Psoas muscle (tissue), 7 donors: ENCODE measurements at regions not wholly inside any gene's neighbourhood (a gene's known extent, or its start where the extent isn't known, plus 50 kb on each side); places are given as distances from the start of the nearest gene placed in this dataset.

Source experiments
- ATAC-seq, 4 donors: fragments of 200-7000 bp; cut with Tn5 transposase; one replicate each; pipeline ENCODE4 v1.9.1; 2020; ENCODE audit warnings: moderate library complexity in 3 of 4, mild to moderate bottlenecking in 2 of 4
- DNase-seq, 2 donors: peaks; one replicate each; pipeline ENCODE4 v3.0.0-alpha.2; 2020
- H3K27ac ChIP-seq: fragments of 200-600 bp; one replicate; pipeline ENCODE4 v1.8.0; 2022
- H3K27me3 ChIP-seq, 3 donors: fragments of 200-600 bp in 1 of 3; one replicate each; pipeline versions ENCODE4 v1.6.1 to v1.8.0; 2013 to 2022; ENCODE audit warnings: low read length in 2 of 3, mild to moderate bottlenecking in 2 of 3, moderate library complexity in 1 of 3; ENCODE audit not compliant: insufficient read depth in 3 of 3
- H3K36me3 ChIP-seq, 2 donors: fragments of 200-600 bp in 1 of 2; one replicate each; pipeline versions ENCODE4 v1.6.1 to v1.8.0; 2013 to 2022; ENCODE audit warnings: low read depth in 1 of 2, mild to moderate bottlenecking in 1 of 2, moderate library complexity in 1 of 2; ENCODE audit not compliant: insufficient read depth in 1 of 2
- H3K4me1 ChIP-seq: fragments of 200-600 bp; one replicate; pipeline ENCODE4 v1.8.0; 2022
- H3K4me3 ChIP-seq: fragments of 200-600 bp; one replicate; pipeline ENCODE4 v1.8.0; 2022; ENCODE audit warnings: mild to moderate bottlenecking
- H3K9me3 ChIP-seq: fragments of 200-600 bp; one replicate; pipeline ENCODE4 v1.8.0; 2022
- CTCF ChIP-seq: fragments of 200-600 bp; IDR thresholded peaks from one replicate; pipeline ENCODE4 v1.8.0; 2022; ENCODE audit warnings: antibody characterized with exemption
- WGBS, 3 donors: extraction: QIAGEN DNeasy Blood & Tissue Kit; methylation state at CpG; one replicate each; pipeline versions ENCODE4 v1.1.6 to v1.1.7; 2013; 5-methylcytosine and 5-hydroxymethylcytosine counted together
- intact Hi-C, 2 donors: fragments of 100-400 bp; cut with DNase I; formaldehyde crosslinking; loops; one replicate each; pipeline versions ENCODE4 v1.11.0 to v1.14.2; 2022
- donor health status: healthy with polysubstance abuse.
- donor health status: DM: no; HTN: no; CAD: no; lungs with moderate emphysema.
- donor health status: Bipolar disorder and iron deficiency.
- donor health status: healthy.
- donor health status: DM: yes; HTN: yes; CAD: no.
- donor health status: DM: no; HTN: no; CAD: no.
- donor health status: DM: yes; HTN: yes; CAD: no.

GRCh38 chr12:102653406-102653805 lies 173.0 kb upstream of the IGF1 start:
- intact Hi-C loops, result no loop called here
- no peak for ATAC-seq
- H3K9me3 ChIP-seq, result no peaks in the 10 kb centered on the region
- no peak overlapping the region for H3K4me3 ChIP-seq
- WGBS, 3 donors, result 58 to 79% (median 63%) methylated on average over 2 of the region's 2 CpGs
- H3K4me1 ChIP-seq, result no peaks in the 10 kb centered on the region
- H3K27me3 ChIP-seq, result no peaks in the 10 kb centered on the region
- TF ChIP-seq CTCF, result no peak
- H3K36me3 ChIP-seq, result no peaks in the 10 kb centered on the region
- no peak for DNase-seq
- no peak overlapping the region for H3K27ac ChIP-seq

GRCh38 chr12:102652645-102653313 lies 172.4 kb upstream of the IGF1 start:
- no peak for TF ChIP-seq CTCF
- ATAC-seq, result no peak
- WGBS, 3 donors, result 84 to 88% (median 86%) methylated on average over 4 of the region's 4 CpGs
- Histone ChIP-seq H3K4me3 (no peak overlapping the region), H3K36me3 (no peaks in the 10 kb centered on the region), H3K4me1 (no peaks in the 10 kb centered on the region), H3K27me3 (no peaks in the 10 kb centered on the region), H3K27ac (no peak overlapping the region), H3K9me3 (no peaks in the 10 kb centered on the region)
- DNase-seq, result no peak
- intact Hi-C loops, result no loop called here

- no peak for TF ChIP-seq CTCF
- Histone ChIP-seq H3K27ac (no peak overlapping the region), H3K9me3 (no peaks in the 10 kb centered on the region), H3K4me1 (no peaks in the 10 kb centered on the region), H3K36me3 (no peaks in the 10 kb centered on the region), H3K4me3 (no peak overlapping the region), H3K27me3 (no peaks in the 10 kb centered on the region)
- DNase-seq, result no peak
- intact Hi-C loops, result no loop called here
- WGBS, 3 donors, result 91 to 95% (median 94%) methylated on average over 1 of the region's 1 CpG
- no peak for ATAC-seq
Observed at GRCh38 chr12:102645968-102646367, 165.6 kb upstream of the IGF1 start.

- peaks cover 6% of the 10 kb centered on the region for H3K9me3 ChIP-seq
- no peak for DNase-seq
- no peak overlapping the region for H3K4me3 ChIP-seq
- TF ChIP-seq CTCF, result no peak
- H3K27ac ChIP-seq, result no peak overlapping the region
- no peaks in the 10 kb centered on the region for H3K27me3 ChIP-seq
- H3K4me1 ChIP-seq, result no peaks in the 10 kb centered on the region
- ATAC-seq, result no peak
- intact Hi-C loops, result no loop called here
- WGBS, 3 donors, result 30 to 74% (median 45%) methylated on average over 2 of the region's 2 CpGs
- no peaks in the 10 kb centered on the region for H3K36me3 ChIP-seq
Observed at GRCh38 chr12:102643879-102644575, 163.7 kb upstream of the IGF1 start.
